ENCODE measurements at regions not wholly inside any gene's neighbourhood (a gene's known extent, or its start where the extent isn't known, plus 50 kb on each side); places are given as distances from the start of the nearest gene placed in this dataset.
"Not testable (repeated sequence)": the region's sequence is repeated elsewhere in the genome, so short reads cannot be mapped to it uniquely, and the experiment has no call there.

GRCh38 chr6:102764317-102764716 is 1370.8 kb downstream of the GRIK2 start:
- no peaks in the 10 kb centered on the region for H3K36me3 ChIP-seq
- H3K27me3 ChIP-seq = no peaks in the 10 kb centered on the region
- H3K9me3 ChIP-seq = peaks cover 0 to 5% (median 4%) of the 10 kb centered on the region in 4 donors
- no peak overlapping the region for H3K4me3 ChIP-seq
- no peaks in the 10 kb centered on the region for H3K4me1 ChIP-seq
- TF ChIP-seq CTCF (IDR thresholded peaks at IDR 0.05) (no peak), POLR2AphosphoS5 (IDR thresholded peaks at IDR 0.05) (no peak), EP300 (IDR thresholded peaks at IDR 0.05) (no peak), POLR2A (IDR thresholded peaks at IDR 0.05; ENCODE audit: low read depth) (no peak)
- intact Hi-C loops (cut with DNase I) = no loop called here
- H3K27ac ChIP-seq (replicated peaks in 1 of 4) = no peak overlapping the region
- DNase-seq (ENCODE audit: extremely low spot score) = no peak
- WGBS = 84% methylated on average over 10 of the region's 10 CpGs

GRCh38 chr6:102763891-102764290 is 1370.4 kb downstream of the GRIK2 start:
- TF ChIP-seq POLR2AphosphoS5 (IDR thresholded peaks at IDR 0.05) (no peak), POLR2A (IDR thresholded peaks at IDR 0.05; ENCODE audit: low read depth) (no peak), CTCF (IDR thresholded peaks at IDR 0.05) (no peak), EP300 (IDR thresholded peaks at IDR 0.05) (no peak)
- Histone ChIP-seq H3K4me3 (no peak overlapping the region), H3K4me1 (no peaks in the 10 kb centered on the region), H3K27ac (replicated peaks in 1 of 4) (no peak overlapping the region), H3K9me3 (peaks cover 0 to 1% (median under 1%) of the 10 kb centered on the region in 4 donors), H3K36me3 (no peaks in the 10 kb centered on the region), H3K27me3 (no peaks in the 10 kb centered on the region)
- 88% methylated on average over 2 of the region's 2 CpGs for whole genome bisulfite sequencing
- intact Hi-C loops (cut with DNase I) = no loop called here
- no peak for DNase-seq (ENCODE audit: extremely low spot score)

- H3K9me3 ChIP-seq = no peaks in the 10 kb centered on the region
- TF ChIP-seq EP300 (IDR thresholded peaks at IDR 0.05) = no peak
- no peak for TF ChIP-seq POLR2AphosphoS5 (IDR thresholded peaks at IDR 0.05)
- TF ChIP-seq POLR2A (IDR thresholded peaks at IDR 0.05; ENCODE audit: low read depth) = no peak
- WGBS = 61% methylated on average over 4 of the region's 4 CpGs
- no peak overlapping the region for H3K27ac ChIP-seq (replicated peaks in 1 of 4)
- H3K27me3 ChIP-seq = no peaks in the 10 kb centered on the region
- intact Hi-C loops (cut with DNase I) = no loop called here
- H3K4me3 ChIP-seq = no peak overlapping the region
- H3K4me1 ChIP-seq = no peaks in the 10 kb centered on the region
- DNase-seq (ENCODE audit: extremely low spot score) = no peak
- no peaks in the 10 kb centered on the region for H3K36me3 ChIP-seq
Measured at GRCh38 chr6:102761872-102762271, 1368.4 kb downstream of the GRIK2 start.

GRCh38 chr6:102759415-102759814 is 1365.9 kb downstream of the GRIK2 start:
- H3K27ac ChIP-seq (replicated peaks in 1 of 4) = no peak overlapping the region
- intact Hi-C loops (cut with DNase I) = no loop called here
- H3K36me3 ChIP-seq = no peaks in the 10 kb centered on the region
- no peak for TF ChIP-seq EP300 (IDR thresholded peaks at IDR 0.05)
- TF ChIP-seq POLR2A (IDR thresholded peaks at IDR 0.05; ENCODE audit: low read depth) = no peak
- TF ChIP-seq CTCF (IDR thresholded peaks at IDR 0.05) = no peak
- TF ChIP-seq POLR2AphosphoS5 (IDR thresholded peaks at IDR 0.05) = no peak
- no peak overlapping the region for H3K4me3 ChIP-seq
- DNase-seq (ENCODE audit: extremely low spot score) = no peak
- H3K9me3 ChIP-seq = no peaks in the 10 kb centered on the region
- H3K4me1 ChIP-seq = no peaks in the 10 kb centered on the region
- WGBS = 92% methylated on average over 2 of the region's 2 CpGs
- no peaks in the 10 kb centered on the region for H3K27me3 ChIP-seq

- DNase-seq (ENCODE audit: extremely low spot score); H3K9me3 ChIP-seq; intact Hi-C loops (cut with DNase I); H3K27me3 ChIP-seq; H3K27ac ChIP-seq (replicated peaks in 1 of 4); H3K36me3 ChIP-seq; H3K4me1 ChIP-seq; H3K4me3 ChIP-seq: not testable (repeated sequence)
- WGBS = 97% methylated on average over 19 of the region's 19 CpGs
Measured at GRCh38 chr6:102758536-102758935, 1365.0 kb downstream of the GRIK2 start.

GRCh38 chr6:102749210-102749971 is 1355.9 kb downstream of the GRIK2 start:
- Histone ChIP-seq H3K27ac (replicated peaks in 1 of 4) (no peak overlapping the region), H3K4me1 (no peaks in the 10 kb centered on the region), H3K27me3 (no peaks in the 10 kb centered on the region), H3K9me3 (no peaks in the 10 kb centered on the region), H3K4me3 (no peak overlapping the region), H3K36me3 (no peaks in the 10 kb centered on the region)
- intact Hi-C loops (cut with DNase I) = no loop called here
- 58% methylated on average over 2 of the region's 2 CpGs for WGBS
- TF ChIP-seq POLR2A (IDR thresholded peaks at IDR 0.05; ENCODE audit: low read depth) (no peak), CTCF (IDR thresholded peaks at IDR 0.05) (no peak), POLR2AphosphoS5 (IDR thresholded peaks at IDR 0.05) (no peak), EP300 (IDR thresholded peaks at IDR 0.05) (no peak)
- no peak for DNase-seq (ENCODE audit: extremely low spot score)

All from esophagus muscularis mucosa (tissue), 4 donors.